ENCODE measurements at regions not wholly inside any gene's neighbourhood (a gene's known extent, or its start where the extent isn't known, plus 50 kb on each side); places are given as distances from the start of the nearest gene placed in this dataset.

GRCh38 chr13:47455626-47456025, 545.4 kb downstream of the SUCLA2 start:
- no peak for TF ChIP-seq CTCF (IDR thresholded peaks at IDR 0.05)

- TF ChIP-seq CTCF (IDR thresholded peaks at IDR 0.05): no peak
Observed at GRCh38 chr13:47454986-47455385, 546.1 kb downstream of the SUCLA2 start.

- no peak for TF ChIP-seq CTCF (IDR thresholded peaks at IDR 0.05)
Observed at GRCh38 chr13:47437406-47437805, 540.6 kb upstream of the HTR2A start.

GRCh38 chr13:47433461-47434005, 536.7 kb upstream of the HTR2A start:
- TF ChIP-seq CTCF (IDR thresholded peaks at IDR 0.05): no peak

- TF ChIP-seq CTCF (IDR thresholded peaks at IDR 0.05): no peak
Observed at GRCh38 chr13:47426126-47426849, 529.4 kb upstream of the HTR2A start.

- TF ChIP-seq CTCF (IDR thresholded peaks at IDR 0.05): no peak
Observed at GRCh38 chr13:47421525-47421924, 524.7 kb upstream of the HTR2A start.

GRCh38 chr13:47420568-47420967, 523.7 kb upstream of the HTR2A start:
- no peak for TF ChIP-seq CTCF (IDR thresholded peaks at IDR 0.05)
